Breast epithelium (tissue), 4 donors: ENCODE measurements at regions not wholly inside any gene's neighbourhood (a gene's known extent, or its start where the extent isn't known, plus 50 kb on each side); places are given as distances from the start of the nearest gene placed in this dataset.

ENCODE experiments used
- DNase-seq, 2 donors: peaks; one replicate each; pipeline ENCODE4 v3.0.0-alpha.2; 2019; ENCODE audit warnings: low spot score in 2 of 2
- H3K27ac ChIP-seq, 2 donors: fragments of 200-600 bp; sonication (generic) in 1 of 2; one replicate each; pipeline ENCODE4 v1.5.1; 2016 to 2019; ENCODE audit warnings: mild to moderate bottlenecking in 1 of 2
- H3K27me3 ChIP-seq, 2 donors: fragments of 200-600 bp; sonication (generic) in 1 of 2; one replicate each; pipeline versions ENCODE4 v1.5.1 to v1.6.0; 2017 to 2019; ENCODE audit warnings: control low read depth in 1 of 2, mild to moderate bottlenecking in 1 of 2
- H3K36me3 ChIP-seq: fragments of 200-600 bp; one replicate; pipeline ENCODE4 v1.5.1; 2019
- H3K4me1 ChIP-seq, 2 donors: fragments of 200-600 bp; sonication (generic); one replicate each; pipeline ENCODE4 v1.5.1; 2016 to 2019; ENCODE audit warnings: control low read depth in 1 of 2
- H3K4me3 ChIP-seq, 3 donors: fragments of 200-600 bp; sonication (generic); 1 replicate in 2 of 3; 2 replicates in 1 of 3; pipeline ENCODE4 v1.5.1; 2016 to 2019; ENCODE audit warnings: mild to moderate bottlenecking in 3 of 3, moderate library complexity in 2 of 3
- H3K9me3 ChIP-seq, 2 donors: fragments of 200-600 bp; sonication (generic) in 1 of 2; one replicate each; pipeline ENCODE4 v1.5.1; 2016 to 2019; ENCODE audit warnings: control low read depth in 1 of 2
- CTCF ChIP-seq, 3 donors: fragments of 450-650 bp; IDR thresholded peaks; one replicate each; pipeline ENCODE4 v1.5.1; 2016 to 2017; ENCODE audit warnings: antibody characterized with exemption in 3 of 3, mild to moderate bottlenecking in 3 of 3, moderate library complexity in 3 of 3
- POLR2A ChIP-seq: fragments of 450-650 bp; IDR thresholded peaks from one replicate; pipeline ENCODE4 v1.6.1; 2016; ENCODE audit warnings: antibody characterized with exemption, mild to moderate bottlenecking, moderate library complexity
- POLR2AphosphoS5 ChIP-seq, 3 donors: sonication (generic); formaldehyde crosslinking; IDR thresholded peaks; one replicate each; pipeline ENCODE4 v1.6.1; 2017; ENCODE audit warnings: antibody characterized with exemption in 3 of 3
- intact Hi-C: fragments of 100-400 bp; cut with DNase I; formaldehyde crosslinking; loops from one replicate; pipeline ENCODE4 v1.15.1; 2023; ENCODE audit warnings: low total_unique reads

DNA sequence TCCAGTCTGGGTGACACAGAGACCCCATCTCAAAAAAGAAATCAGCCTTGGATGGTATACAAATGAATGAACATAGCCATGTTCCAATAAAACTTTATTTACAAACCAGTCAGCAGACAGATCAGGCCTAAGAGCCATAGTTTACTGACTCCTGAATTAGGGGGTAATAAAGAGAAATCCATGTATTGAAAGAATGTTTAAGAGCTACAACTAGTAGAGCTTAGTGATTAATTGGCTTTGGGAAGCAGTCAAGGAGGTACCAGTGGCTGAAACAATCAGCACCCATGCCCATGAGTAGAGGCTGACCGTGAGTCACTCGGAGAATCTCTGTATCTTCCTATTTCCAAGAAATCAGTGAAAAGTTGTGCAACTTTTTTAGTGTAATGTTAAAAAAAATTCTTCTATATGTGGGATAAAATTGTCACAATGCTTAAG, 223.6 kb upstream of the RREB1 start:
- intact Hi-C loops = no loop called here
- H3K27ac ChIP-seq = no peak overlapping the region

DNA sequence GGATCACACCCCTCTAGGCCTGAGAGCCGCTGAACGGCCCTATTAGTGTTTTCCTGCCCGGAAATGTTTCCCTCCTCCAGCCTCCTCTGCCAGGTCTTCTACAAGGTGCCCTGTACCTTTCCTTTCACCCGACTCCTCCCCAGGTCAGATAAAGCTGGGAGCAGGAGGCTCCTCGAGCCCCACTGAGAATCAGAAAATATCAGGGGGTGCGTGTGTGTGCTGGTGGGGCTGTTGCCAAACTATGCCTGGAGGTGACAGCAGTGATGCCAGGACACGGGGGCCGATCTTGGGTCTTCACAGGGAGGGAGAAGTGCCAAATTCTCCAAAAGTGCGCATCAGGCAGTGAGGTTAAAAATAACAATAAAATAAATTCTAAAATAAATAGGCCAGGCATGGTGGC, 222.8 kb upstream of the RREB1 start:
- no peak overlapping the region for H3K4me3 ChIP-seq
- DNase-seq = no peak
- intact Hi-C loops = no loop called here
- no peak for TF ChIP-seq POLR2A
- no peak for TF ChIP-seq CTCF (IDR thresholded peaks at IDR 0.05)
- TF ChIP-seq POLR2AphosphoS5 (IDR thresholded peaks at IDR 0.05) = no peak
- H3K36me3 ChIP-seq = no peaks in the 10 kb centered on the region
- no peaks in the 10 kb centered on the region for H3K9me3 ChIP-seq
- peak overlapping the region in 1 of 2 donors; percentile 32 for H3K27ac ChIP-seq
- no peaks in the 10 kb centered on the region for H3K27me3 ChIP-seq
- H3K4me1 ChIP-seq = no peaks in the 10 kb centered on the region

More for the DNA sequence above, 223.6 kb upstream of the RREB1 start:
- H3K4me3 ChIP-seq = no peak overlapping the region
- no peaks in the 10 kb centered on the region for H3K27me3 ChIP-seq
- H3K36me3 ChIP-seq = no peaks in the 10 kb centered on the region
- no peaks in the 10 kb centered on the region for H3K4me1 ChIP-seq
- no peaks in the 10 kb centered on the region for H3K9me3 ChIP-seq
- no peak for TF ChIP-seq CTCF (IDR thresholded peaks at IDR 0.05)
- no peak for DNase-seq

GRCh38 chr6:6885521-6886170, 222.1 kb upstream of the RREB1 start:
- intact Hi-C loops = no loop called here
- no peaks in the 10 kb centered on the region for H3K4me1 ChIP-seq
- H3K36me3 ChIP-seq = no peaks in the 10 kb centered on the region
- no peaks in the 10 kb centered on the region for H3K27me3 ChIP-seq
- H3K9me3 ChIP-seq = no peaks in the 10 kb centered on the region
- no peak overlapping the region for H3K4me3 ChIP-seq
- H3K27ac ChIP-seq = peak overlapping the region; percentile 25 to 66
- TF ChIP-seq CTCF (IDR thresholded peaks at IDR 0.05) = no peak
- TF ChIP-seq POLR2A = no peak
- no peak for TF ChIP-seq POLR2AphosphoS5 (IDR thresholded peaks at IDR 0.05)
- DNase-seq = no peak

- Histone ChIP-seq H3K9me3 (no peaks in the 10 kb centered on the region), H3K36me3 (no peaks in the 10 kb centered on the region), H3K27me3 (no peaks in the 10 kb centered on the region), H3K27ac (peak overlapping the region; percentile 25 to 66), H3K4me1 (no peaks in the 10 kb centered on the region), H3K4me3 (no peak overlapping the region)
- TF ChIP-seq CTCF (IDR thresholded peaks at IDR 0.05) (no peak), POLR2A (no peak), POLR2AphosphoS5 (IDR thresholded peaks at IDR 0.05) (no peak)
- no peak for DNase-seq
- intact Hi-C loops = no loop called here
Measured at GRCh38 chr6:6886171-6886885, 221.4 kb upstream of the RREB1 start.

DNA sequence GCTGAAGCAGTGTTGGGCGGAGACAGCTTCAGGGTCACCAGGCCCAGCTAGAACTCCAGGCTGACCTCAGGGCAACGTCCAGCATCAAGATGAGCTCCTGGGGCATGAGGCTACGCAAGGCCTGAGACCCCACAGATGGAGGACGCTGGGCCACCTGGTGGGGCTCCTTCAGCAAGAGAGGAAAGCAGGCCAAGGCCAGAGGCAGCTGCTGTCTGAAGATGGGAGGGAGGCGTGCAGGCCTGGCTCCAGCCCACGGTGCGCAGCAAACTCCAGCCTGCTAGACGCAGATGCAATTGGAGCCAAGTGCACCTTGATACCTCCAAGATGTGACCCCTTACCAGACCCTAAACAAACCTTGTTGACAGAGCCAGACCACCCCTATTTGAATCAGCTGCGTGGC, 220.9 kb upstream of the RREB1 start:
- no peak overlapping the region for H3K4me3 ChIP-seq
- H3K9me3 ChIP-seq = no peaks in the 10 kb centered on the region
- no peak for DNase-seq
- no peaks in the 10 kb centered on the region for H3K27me3 ChIP-seq
- intact Hi-C loops = no loop called here
- no peaks in the 10 kb centered on the region for H3K4me1 ChIP-seq
- TF ChIP-seq CTCF (IDR thresholded peaks at IDR 0.05) = no peak
- TF ChIP-seq POLR2AphosphoS5 (IDR thresholded peaks at IDR 0.05) = no peak
- no peak for TF ChIP-seq POLR2A
- H3K27ac ChIP-seq = no peak overlapping the region
- H3K36me3 ChIP-seq = no peaks in the 10 kb centered on the region
